ENCODE measurements at regions not wholly inside any gene's neighbourhood (a gene's known extent, or its start where the extent isn't known, plus 50 kb on each side); places are given as distances from the start of the nearest gene placed in this dataset.
"Not testable (repeated sequence)": the region's sequence is repeated elsewhere in the genome, so short reads cannot be mapped to it uniquely, and the experiment has no call there.

GRCh38 chr6:67878216-67878615 is 756.9 kb upstream of the ADGRB3 start:
- DNase-seq (ENCODE audit: low spot score), result not testable (repeated sequence)

GRCh38 chr6:67877288-67877687 is 757.8 kb upstream of the ADGRB3 start:
- DNase-seq (ENCODE audit: low spot score), result no peak

- no peak for DNase-seq (ENCODE audit: low spot score)
Observed at GRCh38 chr6:67875877-67876383, 759.2 kb upstream of the ADGRB3 start.

- DNase-seq (ENCODE audit: low spot score), result no peak
Observed at GRCh38 chr6:67870321-67870720, 764.8 kb upstream of the ADGRB3 start.

- no peak for DNase-seq (ENCODE audit: low spot score)
Observed at GRCh38 chr6:67863346-67863745, 771.7 kb upstream of the ADGRB3 start.

GRCh38 chr6:67854098-67854497 is 781.0 kb upstream of the ADGRB3 start:
- no peak for DNase-seq (ENCODE audit: low spot score)

- DNase-seq (ENCODE audit: low spot score), result no peak
Observed at GRCh38 chr6:67839818-67840217, 795.3 kb upstream of the ADGRB3 start.

GRCh38 chr6:67825201-67825895 is 809.7 kb upstream of the ADGRB3 start:
- no peak for DNase-seq (ENCODE audit: low spot score)

GRCh38 chr6:67818322-67818721 is 816.8 kb upstream of the ADGRB3 start:
- DNase-seq (ENCODE audit: low spot score), result no peak

- no peak for DNase-seq (ENCODE audit: low spot score)
Observed at GRCh38 chr6:67815623-67816022, 819.5 kb upstream of the ADGRB3 start.

GRCh38 chr6:67814262-67814661 is 820.8 kb upstream of the ADGRB3 start:
- no peak for DNase-seq (ENCODE audit: low spot score)

- DNase-seq (ENCODE audit: low spot score), result no peak
Observed at GRCh38 chr6:67812693-67813092, 822.4 kb upstream of the ADGRB3 start.

GRCh38 chr6:67812125-67812524 is 823.0 kb upstream of the ADGRB3 start:
- no peak for DNase-seq (ENCODE audit: low spot score)

GRCh38 chr6:67811239-67812037 is 823.6 kb upstream of the ADGRB3 start:
- DNase-seq (ENCODE audit: low spot score), result no peak

GRCh38 chr6:67804808-67805207 is 830.3 kb upstream of the ADGRB3 start:
- not testable (repeated sequence) for DNase-seq (ENCODE audit: low spot score)

- DNase-seq (ENCODE audit: low spot score), result no peak
Observed at GRCh38 chr6:67802771-67803170, 832.3 kb upstream of the ADGRB3 start.

GRCh38 chr6:67792996-67793395 is 842.1 kb upstream of the ADGRB3 start:
- DNase-seq (ENCODE audit: low spot score), result no peak

GRCh38 chr6:67790569-67790968 is 844.5 kb upstream of the ADGRB3 start:
- DNase-seq (ENCODE audit: low spot score), result no peak

- DNase-seq (ENCODE audit: low spot score), result not testable (repeated sequence)
Observed at GRCh38 chr6:67787119-67787518, 848.0 kb upstream of the ADGRB3 start.

GRCh38 chr6:67779876-67780275 is 855.2 kb upstream of the ADGRB3 start:
- DNase-seq (ENCODE audit: low spot score), result no peak

GRCh38 chr6:67775333-67775732 is 859.7 kb upstream of the ADGRB3 start:
- DNase-seq (ENCODE audit: low spot score), result no peak

- DNase-seq (ENCODE audit: low spot score), result no peak
Observed at GRCh38 chr6:67768972-67769371, 866.1 kb upstream of the ADGRB3 start.

Data from kidney capillary endothelial cell (primary cell).